Fibroblast of upper back skin (primary cell): ENCODE measurements at regions not wholly inside any gene's neighbourhood (a gene's known extent, or its start where the extent isn't known, plus 50 kb on each side); places are given as distances from the start of the nearest gene placed in this dataset.

ENCODE experiments used
- DNase-seq: peaks from one replicate; pipeline ENCODE4 v3.0.0-alpha.2; 2013

- no peak for DNase-seq
These were observed 65.0 kb upstream of the ETV3 start for GRCh38 chr1:157203166-157203565.

GRCh38 chr1:157202331-157202730 lies 64.1 kb upstream of the ETV3 start:
- no peak for DNase-seq

GRCh38 chr1:157201767-157202166 lies 63.6 kb upstream of the ETV3 start:
- DNase-seq, result no peak

GRCh38 chr1:157200451-157200850 lies 62.3 kb upstream of the ETV3 start:
- no peak for DNase-seq

GRCh38 chr1:157199421-157199755 lies 61.2 kb upstream of the ETV3 start:
- no peak for DNase-seq

GRCh38 chr1:157198619-157199420 lies 60.6 kb upstream of the ETV3 start:
- no peak for DNase-seq

GRCh38 chr1:157197906-157198435 lies 59.8 kb upstream of the ETV3 start:
- DNase-seq, result no peak

GRCh38 chr1:157196670-157197456 lies 58.7 kb upstream of the ETV3 start:
- DNase-seq, result peak; percentile 7

- no peak for DNase-seq
These were observed 58.0 kb upstream of the ETV3 start for GRCh38 chr1:157196245-157196543.

GRCh38 chr1:157195521-157196244 lies 57.5 kb upstream of the ETV3 start:
- no peak for DNase-seq

- no peak for DNase-seq
These were observed 56.7 kb upstream of the ETV3 start for GRCh38 chr1:157194731-157195520.

- peak; percentile 54 for DNase-seq
These were observed 55.7 kb upstream of the ETV3 start for GRCh38 chr1:157193702-157194391.

- DNase-seq, result no peak
These were observed 55.0 kb upstream of the ETV3 start for GRCh38 chr1:157193219-157193618.

GRCh38 chr1:157189986-157190982 lies 52.1 kb upstream of the ETV3 start:
- no peak for DNase-seq

GRCh38 chr1:157189096-157189495 lies 50.9 kb upstream of the ETV3 start:
- no peak for DNase-seq
